GM19240 (cell line): ENCODE measurements at regions not wholly inside any gene's neighbourhood (a gene's known extent, or its start where the extent isn't known, plus 50 kb on each side); places are given as distances from the start of the nearest gene placed in this dataset.

Experiments
- DNase-seq: peaks from one replicate; pipeline ENCODE4 v3.0.0; 2011; ENCODE audit warnings: low spot score; ENCODE audit not compliant: insufficient read length

DNA sequence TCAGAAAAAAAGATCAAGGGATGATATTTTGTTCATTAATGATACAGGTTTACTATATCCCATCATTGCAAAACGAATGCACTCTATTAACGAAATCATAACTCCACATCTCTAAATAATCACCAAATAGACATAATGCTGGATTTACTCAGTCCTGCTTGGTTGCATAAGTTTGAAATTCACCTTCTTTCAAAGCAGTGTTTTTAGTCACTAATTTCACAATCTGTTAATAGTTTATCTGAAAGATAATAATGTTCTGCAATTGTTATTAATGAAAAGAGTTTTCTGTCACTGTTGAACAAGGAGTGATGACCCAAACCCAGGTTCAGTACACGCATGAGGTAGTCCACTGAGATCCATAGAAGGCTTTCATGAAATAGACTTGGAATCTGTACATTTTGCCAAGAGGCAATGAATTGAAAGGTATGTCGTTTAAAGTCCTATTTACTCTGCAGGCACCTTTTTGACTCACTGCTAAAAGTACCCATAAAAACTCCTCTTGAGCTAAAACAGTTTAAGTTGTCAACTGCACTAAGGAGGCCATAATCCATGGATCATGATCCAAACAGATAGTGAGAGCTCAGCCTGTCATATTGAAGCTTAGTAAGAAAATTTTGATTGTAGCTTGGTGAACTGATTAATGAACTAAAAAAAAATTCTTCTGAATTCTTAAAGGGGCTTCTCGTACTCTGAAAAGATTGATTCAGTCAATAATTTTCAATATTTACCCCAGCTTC lies 75.6 kb upstream of the MBNL1 start:
- DNase-seq, result no peak

DNA sequence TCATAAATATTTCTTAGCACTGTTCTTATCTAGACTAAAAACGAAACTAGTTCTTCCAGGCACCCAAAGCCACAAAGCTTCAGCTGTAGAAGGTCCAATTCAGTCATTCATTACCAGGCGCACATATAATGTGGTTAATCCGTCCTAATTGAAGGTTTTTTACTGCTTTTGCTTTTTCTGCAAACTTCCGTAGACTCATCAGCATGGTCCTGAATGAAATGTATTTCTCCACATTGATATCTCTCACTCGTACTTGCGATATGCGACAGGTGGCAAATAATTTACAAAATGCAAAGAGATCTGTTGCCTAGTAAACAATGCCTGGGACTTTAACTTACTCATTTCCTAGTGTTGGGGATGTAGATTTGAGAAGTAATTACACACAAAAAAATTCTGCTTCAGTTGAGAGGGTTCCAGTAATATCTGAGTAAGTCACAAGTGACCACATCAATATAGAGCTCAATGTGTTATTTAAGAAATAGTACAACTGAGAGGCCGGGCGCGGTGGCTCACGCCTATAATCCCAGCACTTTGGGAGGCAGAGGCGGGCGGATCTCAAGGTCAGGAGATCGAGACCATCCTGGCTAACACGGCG lies 75.0 kb upstream of the MBNL1 start:
- DNase-seq, result no peak

- DNase-seq, result no peak
These were observed 73.5 kb upstream of the MBNL1 start for GRCh38 chr3:152195206-152195605.

GRCh38 chr3:152196782-152197181 lies 71.9 kb upstream of the MBNL1 start:
- DNase-seq, result no peak

DNA sequence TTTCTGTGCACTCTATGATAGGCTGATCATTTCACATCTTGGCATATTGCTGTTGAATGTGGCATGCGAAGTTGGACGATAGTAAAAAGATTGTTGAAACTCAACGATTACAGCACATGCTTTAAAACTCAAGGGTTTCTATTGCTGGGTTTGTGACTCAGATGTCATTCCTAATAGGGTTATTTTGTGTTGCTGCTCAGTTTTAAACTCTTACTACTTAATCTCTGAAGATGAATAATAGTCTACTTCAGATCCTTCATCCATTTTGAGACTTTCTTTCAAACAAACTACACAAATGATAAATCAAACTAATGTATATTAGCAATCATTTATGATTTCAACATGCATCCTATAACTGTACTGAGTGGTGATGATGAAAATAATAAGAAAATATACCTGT lies 71.3 kb upstream of the MBNL1 start:
- no peak for DNase-seq

GRCh38 chr3:152197937-152198336 lies 70.8 kb upstream of the MBNL1 start:
- no peak for DNase-seq

DNA sequence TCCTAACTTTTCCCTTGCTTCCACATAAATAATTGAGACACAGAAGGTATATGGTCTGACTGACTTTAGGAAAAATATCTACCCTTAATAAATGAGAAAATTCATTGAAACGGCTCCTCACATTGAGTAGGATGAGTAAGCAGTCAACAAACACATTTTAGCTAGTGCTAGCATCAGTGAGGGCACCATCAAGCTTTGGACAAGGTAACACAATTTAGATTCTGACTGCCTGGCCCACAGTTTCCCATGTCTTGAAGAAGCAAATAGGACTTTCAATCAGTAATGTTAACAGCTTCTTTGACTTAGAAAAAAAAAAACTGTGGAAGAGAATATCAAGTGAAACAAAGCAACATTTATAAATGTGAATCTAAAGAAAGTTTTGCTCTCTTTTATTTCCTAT lies 70.1 kb upstream of the MBNL1 start:
- no peak for DNase-seq

GRCh38 chr3:152199102-152199840 lies 69.5 kb upstream of the MBNL1 start:
- DNase-seq, result no peak

- DNase-seq, result no peak
These were observed 68.0 kb upstream of the MBNL1 start for GRCh38 chr3:152200476-152201420.

DNA sequence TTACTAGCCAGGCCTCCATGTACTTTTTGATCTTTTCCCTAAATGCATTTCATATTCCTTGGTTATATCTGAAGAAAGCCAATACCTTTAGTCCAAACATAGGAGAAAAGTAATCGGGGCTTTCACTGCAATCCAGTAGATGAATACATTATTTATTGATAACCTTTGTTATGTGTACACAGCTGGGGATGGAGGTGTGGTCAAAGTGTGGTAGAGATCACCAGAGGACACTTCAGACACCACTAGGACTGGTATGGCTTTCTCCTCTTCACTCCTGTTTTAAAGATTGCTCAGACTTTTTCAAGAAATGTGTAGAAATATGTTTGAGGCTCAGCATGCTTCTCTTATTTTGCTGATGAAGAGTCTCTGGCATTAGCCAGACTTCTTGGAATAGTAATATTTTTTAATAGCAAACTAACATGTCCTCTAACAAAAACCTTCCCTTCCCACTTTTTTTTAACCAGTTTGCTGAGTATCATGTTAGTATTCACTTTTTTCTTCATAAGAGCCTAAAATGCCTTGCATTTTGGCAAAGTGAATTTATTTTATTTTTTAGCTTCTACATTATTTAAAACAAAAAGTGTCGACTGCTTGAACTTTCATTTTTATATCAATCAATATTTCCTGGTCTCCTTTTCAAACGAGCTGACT lies 65.6 kb upstream of the MBNL1 start:
- no peak for DNase-seq

GRCh38 chr3:152203652-152204051 lies 65.1 kb upstream of the MBNL1 start:
- DNase-seq, result no peak

GRCh38 chr3:152204218-152204617 lies 64.5 kb upstream of the MBNL1 start:
- DNase-seq, result no peak

DNA sequence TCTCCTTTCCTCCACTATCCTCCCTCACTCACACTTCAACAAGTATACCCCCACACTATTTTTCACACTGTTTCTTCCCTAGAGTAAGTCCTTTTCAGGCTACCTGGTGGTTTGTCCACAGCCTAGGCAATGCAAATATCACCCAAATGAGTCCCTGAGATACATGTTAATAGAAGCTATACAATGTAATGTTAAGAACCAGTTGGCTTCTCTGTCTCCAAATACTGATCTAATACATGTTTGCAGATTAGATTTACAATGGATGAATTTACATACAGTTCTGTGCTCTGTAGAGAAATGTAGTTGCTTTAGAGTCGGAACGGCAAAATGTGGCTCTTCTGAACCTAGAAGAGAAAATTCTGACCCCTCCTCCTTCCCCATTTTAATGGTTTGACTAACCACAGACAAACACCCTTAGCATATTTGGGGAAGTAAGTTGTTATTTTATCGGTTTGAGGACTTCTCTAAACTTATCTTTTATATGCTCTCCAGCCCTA lies 63.6 kb upstream of the MBNL1 start:
- no peak for DNase-seq

DNA sequence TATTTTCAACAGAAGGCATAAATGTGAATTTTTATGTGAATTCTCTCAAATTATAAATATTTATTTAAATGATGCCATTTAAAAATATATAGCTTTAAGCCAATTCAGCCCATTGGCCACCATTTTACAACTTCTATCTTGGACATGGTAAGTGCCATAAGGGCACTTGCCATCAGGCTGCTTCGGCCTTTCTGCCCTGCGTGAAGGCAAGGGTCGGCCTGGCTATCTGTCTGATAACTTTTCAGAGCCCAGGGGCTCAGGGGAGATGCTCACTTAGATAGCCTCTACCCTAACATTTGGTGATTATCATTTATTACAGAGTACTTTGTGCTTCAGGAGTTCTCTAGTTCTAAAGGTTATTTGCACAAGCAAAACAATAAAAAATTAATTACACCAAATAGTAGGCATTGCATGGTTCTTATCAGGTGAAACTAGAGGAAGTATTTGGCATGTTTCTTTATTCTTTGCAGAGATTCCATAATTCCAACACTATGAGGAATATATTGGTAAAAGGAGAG lies 62.4 kb upstream of the MBNL1 start:
- DNase-seq, result no peak

GRCh38 chr3:152208439-152208838 lies 60.3 kb upstream of the MBNL1 start:
- DNase-seq, result no peak

DNA sequence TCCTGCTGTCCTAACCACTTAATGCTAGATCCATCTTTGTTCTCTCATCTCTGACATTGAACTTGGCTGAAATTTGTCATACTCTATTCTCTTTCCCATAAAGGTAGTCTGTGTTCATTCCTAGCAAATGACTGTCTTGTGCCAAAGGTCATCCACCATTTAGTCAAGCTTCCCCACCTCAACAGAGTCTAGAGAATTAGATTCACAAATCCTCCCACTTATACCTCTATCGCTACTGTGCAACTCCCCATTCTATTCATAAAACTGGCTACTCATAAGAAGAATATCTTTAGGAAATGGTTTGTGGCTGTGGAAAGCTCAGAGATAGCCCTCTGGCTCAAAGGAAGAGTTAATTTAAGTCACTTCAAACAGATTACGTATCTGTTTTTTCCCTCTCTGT lies 59.7 kb upstream of the MBNL1 start:
- DNase-seq, result no peak

GRCh38 chr3:152209776-152210175 lies 59.0 kb upstream of the MBNL1 start:
- DNase-seq, result no peak

DNA sequence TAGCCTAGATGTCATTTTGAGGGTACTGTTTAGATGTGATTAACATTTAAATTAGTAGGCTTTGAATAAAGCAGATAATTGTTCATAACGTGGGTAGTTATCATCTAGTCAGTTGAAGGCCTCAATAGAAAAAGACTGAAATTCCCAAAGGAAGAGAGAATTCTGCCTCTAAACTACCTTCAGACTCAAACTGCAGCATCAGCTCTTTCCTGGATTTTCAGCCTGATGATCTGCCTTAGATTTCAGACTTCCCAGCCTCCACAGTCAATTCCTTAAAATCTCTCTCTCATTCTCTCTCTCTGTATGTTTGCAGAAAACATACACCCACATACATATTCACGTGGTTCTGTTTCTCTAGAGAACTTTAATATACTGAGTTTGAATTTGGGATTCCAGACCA lies 58.0 kb upstream of the MBNL1 start:
- DNase-seq, result no peak

DNA sequence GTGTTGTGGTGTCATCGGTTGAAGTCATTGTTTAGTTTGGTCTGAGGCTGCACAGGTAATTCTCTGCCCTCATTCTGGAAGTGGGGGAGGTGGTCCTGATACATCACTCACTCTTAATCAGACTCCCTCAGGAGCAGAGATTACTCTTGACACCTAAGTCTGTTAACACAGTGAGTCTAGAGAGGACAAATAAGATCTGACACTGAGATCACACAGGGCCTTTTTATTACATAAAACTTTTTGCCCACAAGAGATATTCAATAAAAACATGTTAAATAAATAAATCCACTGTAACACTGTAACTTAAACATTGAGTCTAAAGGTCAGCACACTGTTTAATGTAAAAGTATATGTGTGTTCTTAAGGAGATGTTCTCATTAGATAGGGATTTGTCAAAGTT lies 57.1 kb upstream of the MBNL1 start:
- no peak for DNase-seq

DNA sequence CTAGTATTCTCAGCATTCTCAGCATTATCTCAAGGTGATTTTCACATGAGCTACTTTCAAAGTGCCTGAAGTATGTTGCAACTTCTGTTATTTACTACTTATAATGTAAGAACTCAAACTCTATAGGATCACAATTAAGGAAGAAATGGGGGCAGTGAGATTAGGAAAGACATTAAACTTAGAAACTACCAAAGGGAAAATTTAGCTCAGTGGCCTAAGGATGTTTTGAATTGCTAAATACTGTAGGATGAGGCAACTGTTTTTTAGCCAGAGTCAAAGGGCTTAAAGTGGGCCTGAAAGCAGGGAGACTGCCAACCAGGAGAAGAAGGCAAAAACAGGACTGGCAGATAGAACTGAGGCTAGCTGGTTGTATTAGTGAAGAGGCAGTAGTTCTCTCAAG lies 55.5 kb upstream of the MBNL1 start:
- DNase-seq, result no peak

DNA sequence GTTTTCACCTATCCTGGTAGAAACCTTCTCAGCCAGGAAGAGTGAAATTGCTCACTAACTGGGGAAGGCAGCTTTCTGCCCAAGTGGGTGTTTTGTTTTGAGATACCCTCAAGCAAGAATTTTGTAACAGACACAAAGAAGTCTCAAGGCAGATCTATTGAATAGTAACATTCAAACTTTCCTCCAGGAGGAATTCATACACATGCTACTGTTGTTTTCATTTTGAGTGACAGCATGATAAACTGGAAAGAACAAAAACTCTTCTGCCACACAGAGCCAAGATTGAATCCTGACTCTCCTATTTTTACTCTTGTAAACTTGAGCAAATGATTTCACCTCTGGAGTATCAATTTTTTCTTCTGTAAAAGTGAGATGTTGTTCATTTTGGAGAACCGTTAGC lies 54.8 kb upstream of the MBNL1 start:
- DNase-seq, result no peak
